GM13976 (cell line): ENCODE measurements at regions not wholly inside any gene's neighbourhood (a gene's known extent, or its start where the extent isn't known, plus 50 kb on each side); places are given as distances from the start of the nearest gene placed in this dataset.

ENCODE experiments used
- DNase-seq: peaks from one replicate; pipeline ENCODE4 v3.0.0; 2012; ENCODE audit warnings: low spot score
- in situ Hi-C: fragments of 300-500 bp; cut with MboI; formaldehyde crosslinking; loops from one replicate; pipeline ENCODE4 v1.12.0; 2022; ENCODE audit warnings: low sequenced_read_pairs, mixed read lengths, inconsistent platforms; ENCODE audit not compliant: unreplicated experiment
- TF ChIP-seq, protein P1 (sequence below): IDR thresholded peaks from 2 replicates; pipeline ENCODE4 v1.5.1; 2012; ENCODE audit warnings: borderline replicate concordance, mild to moderate bottlenecking; ENCODE audit not compliant: insufficient read depth; ENCODE audit errors: extremely low read depth, missing control alignments, control extremely low read depth

DNA sequence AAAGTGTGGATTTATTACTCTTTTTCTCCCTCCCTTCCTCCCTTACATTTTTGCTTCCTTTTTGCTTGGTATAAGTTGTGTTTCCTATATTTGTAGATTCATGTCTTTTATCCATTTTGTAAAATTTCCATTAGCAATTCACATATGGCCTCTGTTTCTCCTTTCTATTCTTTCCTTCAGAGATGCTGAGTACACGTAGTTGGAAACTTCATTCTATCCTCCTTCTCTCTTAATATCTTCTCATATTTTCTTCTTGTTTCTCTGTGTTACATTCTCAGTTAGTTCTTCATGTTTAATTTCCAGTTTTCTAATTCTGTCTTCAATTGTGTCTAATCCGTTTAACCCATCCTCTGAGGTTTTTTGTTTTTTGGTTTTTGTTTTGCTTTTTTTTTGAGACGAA lies 188.9 kb downstream of the ZIC5 start:
- no peak for DNase-seq
- TF ChIP-seq, protein P1, sequence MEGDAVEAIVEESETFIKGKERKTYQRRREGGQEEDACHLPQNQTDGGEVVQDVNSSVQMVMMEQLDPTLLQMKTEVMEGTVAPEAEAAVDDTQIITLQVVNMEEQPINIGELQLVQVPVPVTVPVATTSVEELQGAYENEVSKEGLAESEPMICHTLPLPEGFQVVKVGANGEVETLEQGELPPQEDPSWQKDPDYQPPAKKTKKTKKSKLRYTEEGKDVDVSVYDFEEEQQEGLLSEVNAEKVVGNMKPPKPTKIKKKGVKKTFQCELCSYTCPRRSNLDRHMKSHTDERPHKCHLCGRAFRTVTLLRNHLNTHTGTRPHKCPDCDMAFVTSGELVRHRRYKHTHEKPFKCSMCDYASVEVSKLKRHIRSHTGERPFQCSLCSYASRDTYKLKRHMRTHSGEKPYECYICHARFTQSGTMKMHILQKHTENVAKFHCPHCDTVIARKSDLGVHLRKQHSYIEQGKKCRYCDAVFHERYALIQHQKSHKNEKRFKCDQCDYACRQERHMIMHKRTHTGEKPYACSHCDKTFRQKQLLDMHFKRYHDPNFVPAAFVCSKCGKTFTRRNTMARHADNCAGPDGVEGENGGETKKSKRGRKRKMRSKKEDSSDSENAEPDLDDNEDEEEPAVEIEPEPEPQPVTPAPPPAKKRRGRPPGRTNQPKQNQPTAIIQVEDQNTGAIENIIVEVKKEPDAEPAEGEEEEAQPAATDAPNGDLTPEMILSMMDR = no peak
- in situ Hi-C loops = no loop called here

DNA sequence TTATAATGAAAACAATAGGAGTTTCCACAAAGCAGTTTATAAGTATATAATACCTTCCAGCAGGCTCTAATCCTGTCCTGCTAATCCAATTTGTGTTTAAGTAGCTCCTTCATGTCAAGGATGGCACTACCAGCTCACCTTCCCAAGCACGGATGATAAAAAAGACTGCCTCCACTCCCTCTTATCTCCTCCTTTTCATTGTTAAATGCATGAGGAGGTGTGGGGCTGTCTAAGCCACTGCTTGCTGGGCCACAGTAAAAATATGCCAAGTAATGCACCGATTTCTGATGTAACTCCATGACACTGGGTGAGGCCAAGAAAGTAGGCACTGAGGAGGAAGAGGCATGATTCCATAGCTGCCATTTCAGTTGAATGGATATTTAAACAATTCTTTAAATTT lies 193.1 kb downstream of the ZIC5 start:
- TF ChIP-seq, protein P1 = no peak
- DNase-seq = no peak
- in situ Hi-C loops = no loop called here

DNA sequence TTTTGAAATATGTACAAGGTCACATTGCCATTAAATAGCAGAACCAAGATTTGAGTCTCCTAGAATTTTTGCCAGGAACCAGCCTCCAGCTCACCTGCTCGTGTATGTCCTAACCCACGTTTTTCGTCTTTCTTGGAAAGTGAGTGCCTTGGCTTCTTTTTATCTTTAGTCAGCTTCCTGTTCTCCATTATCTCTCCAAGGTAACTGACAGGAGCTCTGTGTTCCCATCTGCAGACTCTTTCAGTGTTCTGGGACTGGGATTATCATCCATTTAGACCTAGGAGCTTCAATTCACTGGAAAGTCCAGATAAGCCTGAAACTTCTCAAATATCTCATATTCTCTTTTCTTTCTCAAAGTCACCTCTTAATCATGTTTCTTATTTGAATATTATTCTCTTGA lies 193.7 kb downstream of the ZIC5 start:
- in situ Hi-C loops = no loop called here
- no peak for DNase-seq
- TF ChIP-seq, protein P1 = no peak

DNA sequence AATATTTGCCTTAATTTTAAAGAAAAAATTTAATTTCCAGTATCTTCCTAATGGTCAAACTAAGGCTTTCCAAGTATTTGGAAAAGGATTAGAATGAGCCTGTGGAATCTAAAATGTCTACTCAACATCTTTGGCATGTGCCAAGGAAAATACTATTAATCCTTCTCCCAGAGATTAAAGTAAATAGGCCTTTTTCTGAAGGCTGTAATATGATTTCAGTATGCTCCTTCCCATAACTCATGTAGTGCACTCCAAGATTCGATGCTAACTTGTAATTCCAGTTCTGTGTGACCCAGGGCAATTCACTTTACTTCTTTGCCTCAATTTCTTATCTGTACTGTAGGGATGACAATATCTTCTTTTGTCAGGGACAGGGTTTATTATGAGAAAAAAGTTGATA lies 196.9 kb downstream of the ZIC5 start:
- in situ Hi-C loops = no loop called here
- no peak for DNase-seq
- TF ChIP-seq, protein P1 = no peak

DNA sequence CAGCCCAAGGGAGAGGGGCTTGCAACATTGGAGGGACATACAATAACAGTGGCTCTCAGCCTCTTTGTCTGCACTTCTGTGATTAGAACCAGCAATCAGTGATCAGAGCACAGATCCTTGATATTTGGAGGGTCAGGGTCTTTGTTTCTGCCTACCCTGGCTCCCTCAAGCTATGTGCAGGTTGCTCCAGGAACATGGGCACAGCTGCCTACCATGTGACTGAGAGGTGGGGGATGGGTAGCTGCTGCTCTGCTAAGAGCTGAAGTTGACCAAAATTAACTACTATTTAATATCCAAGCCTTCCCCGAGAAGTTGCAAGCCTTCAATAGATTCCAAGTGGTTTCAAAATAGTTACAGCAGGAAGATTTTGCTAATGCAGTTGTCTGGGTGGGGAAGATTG lies 202.6 kb downstream of the ZIC5 start:
- DNase-seq = no peak
- in situ Hi-C loops = no loop called here
- TF ChIP-seq, protein P1 = no peak

DNA sequence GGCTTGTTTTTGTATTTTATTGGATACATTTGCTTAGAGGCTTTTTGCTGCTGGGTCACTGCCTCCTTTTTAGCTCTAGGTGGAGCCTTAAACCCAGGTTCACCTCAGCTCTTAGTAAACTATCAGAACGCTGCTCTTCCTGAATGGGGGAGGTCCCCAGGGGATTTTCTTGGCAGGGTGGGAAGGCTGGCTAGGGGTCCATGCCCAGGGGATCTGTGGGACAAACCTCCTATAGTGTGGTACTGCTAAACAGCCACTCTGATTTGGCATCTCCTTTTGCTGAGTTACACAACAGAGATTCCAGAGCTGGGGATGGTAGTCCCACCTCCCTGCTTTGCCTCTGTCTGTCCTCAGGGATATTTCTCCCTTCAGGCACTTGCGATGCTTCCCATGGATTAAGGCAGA lies 204.9 kb downstream of the ZIC5 start:
- DNase-seq = no peak
- TF ChIP-seq, protein P1 = no peak
- in situ Hi-C loops = no loop called here

DNA sequence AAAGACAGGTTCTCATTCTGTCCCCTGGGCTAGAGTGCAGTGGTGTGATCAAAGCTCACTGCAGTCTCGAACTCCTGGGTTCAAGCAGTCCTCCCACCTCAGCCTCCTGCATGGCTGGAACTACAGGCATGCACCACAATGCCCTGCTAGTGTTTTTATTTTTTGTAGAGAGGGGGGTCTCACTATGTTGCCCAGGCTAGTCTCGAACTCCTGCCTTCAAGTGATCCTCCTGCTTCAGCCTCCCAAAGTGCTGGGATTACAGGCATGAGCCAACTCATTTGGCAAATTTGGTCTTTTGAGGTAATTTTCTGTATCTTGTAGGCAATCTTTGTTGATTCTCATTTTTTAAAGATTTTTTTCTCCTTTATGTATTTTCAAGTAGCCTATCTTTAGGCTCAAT lies 205.7 kb downstream of the ZIC5 start:
- in situ Hi-C loops = no loop called here
- TF ChIP-seq, protein P1 = no peak
- no peak for DNase-seq
